22Rv1 (cell line): ENCODE measurements at regions not wholly inside any gene's neighbourhood (a gene's known extent, or its start where the extent isn't known, plus 50 kb on each side); places are given as distances from the start of the nearest gene placed in this dataset.

ENCODE experiments used
- CTCF ChIP-seq: fragments of 450-650 bp; IDR thresholded peaks from 2 replicates; pipeline ENCODE4 v1.5.1; 2017; ENCODE audit warnings: mild to moderate bottlenecking
- ZFX ChIP-seq: fragments of 450-650 bp; IDR thresholded peaks from 2 replicates; pipeline ENCODE4 v1.6.1; 2017; ENCODE audit warnings: antibody characterized with exemption, borderline replicate concordance

DNA sequence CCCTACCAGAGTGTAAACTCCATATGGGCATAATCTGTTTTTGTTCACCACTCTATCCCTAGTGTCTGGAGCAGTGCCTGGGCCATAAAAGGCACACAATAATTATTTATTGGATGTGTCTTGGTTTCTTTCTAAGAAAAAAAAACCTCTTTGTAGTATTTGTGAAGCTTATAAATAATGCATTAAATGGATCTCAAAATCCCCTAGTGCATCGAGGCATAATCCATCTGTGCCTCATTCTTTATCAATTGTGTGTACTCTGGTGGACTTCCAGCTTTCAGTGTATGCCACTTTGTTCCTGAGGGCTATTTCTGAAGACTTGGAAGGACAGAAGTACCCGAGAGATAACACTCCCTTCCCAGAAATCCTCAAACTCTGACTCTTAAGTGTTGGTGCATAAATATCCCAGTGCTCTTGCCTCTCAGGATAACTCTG is 255.0 kb upstream of the PHYHIPL start:
- TF ChIP-seq CTCF (no peak), ZFX (no peak)
